Activated naive CD4-positive, alpha-beta T cell treated with anti-CD3 and anti-CD28 coated beads, Interleukin-2, amount 50 U/mL, for 72 hours (primary cell): ENCODE measurements at regions not wholly inside any gene's neighbourhood (a gene's known extent, or its start where the extent isn't known, plus 50 kb on each side); places are given as distances from the start of the nearest gene placed in this dataset.
"Not testable (repeated sequence)": the region's sequence is repeated elsewhere in the genome, so short reads cannot be mapped to it uniquely, and the experiment has no call there.

Experiments used
- ATAC-seq, 2 donors: fragments of 150-1000 bp; cut with Tn5 transposase; 2 replicates each; pipeline ENCODE4 v1.10.0; 2021; ENCODE audit warnings: mild to moderate bottlenecking in 2 of 2, moderate library complexity in 2 of 2
- DNase-seq, 2 donors: peaks; one replicate each; pipeline ENCODE4 v3.0.0; 2021 to 2022; ENCODE audit warnings: low spot score in 2 of 2
- H3K27ac Mint-ChIP-seq, 2 donors: one replicate each; pipeline ENCODE4 v1.8.0; 2022; ENCODE audit warnings: mild to moderate bottlenecking in 2 of 2, mixed read lengths in 2 of 2
- H3K36me3 Mint-ChIP-seq, 2 donors: one replicate each; pipeline ENCODE4 v1.8.0; 2022; ENCODE audit warnings: mixed read lengths in 2 of 2
- H3K9me3 Mint-ChIP-seq, 2 donors: one replicate each; pipeline ENCODE4 v1.8.0; 2022; ENCODE audit warnings: mixed read lengths in 2 of 2

GRCh38 chr21:24583473-24583872, 1023.8 kb downstream of the MRPL39 start:
- Mint-ChIP-seq H3K27ac (no peak overlapping the region), H3K9me3 (no peaks in the 10 kb centered on the region), H3K36me3 (no peaks in the 10 kb centered on the region)
- no peak for ATAC-seq
- DNase-seq: no peak

GRCh38 chr21:24577301-24577700, 1030.0 kb downstream of the MRPL39 start:
- DNase-seq: no peak
- no peak for ATAC-seq
- no peaks in the 10 kb centered on the region for H3K36me3 Mint-ChIP-seq
- no peak overlapping the region for H3K27ac Mint-ChIP-seq
- no peaks in the 10 kb centered on the region for H3K9me3 Mint-ChIP-seq

GRCh38 chr21:24561291-24561690, 1046.0 kb downstream of the MRPL39 start:
- Mint-ChIP-seq H3K9me3 (peaks cover 19 to 30% of the 10 kb centered on the region in 2 donors), H3K36me3 (peaks cover 0 to 13% of the 10 kb centered on the region in 2 donors), H3K27ac (no peak overlapping the region)
- DNase-seq: no peak
- no peak for ATAC-seq

- DNase-seq (no peak), ATAC-seq (no peak)
- peaks cover 0 to 20% of the 10 kb centered on the region in 2 donors for H3K36me3 Mint-ChIP-seq
- H3K27ac Mint-ChIP-seq: no peak overlapping the region
- H3K9me3 Mint-ChIP-seq: peaks cover 3 to 10% of the 10 kb centered on the region in 2 donors
Measured at GRCh38 chr21:24552491-24552890, 1054.8 kb downstream of the MRPL39 start.

- ATAC-seq (no peak), DNase-seq (no peak)
- H3K36me3 Mint-ChIP-seq: no peaks in the 10 kb centered on the region
Measured at GRCh38 chr21:24545807-24546361, 1061.4 kb downstream of the MRPL39 start.

GRCh38 chr21:24514081-24514733, 1093.1 kb downstream of the MRPL39 start:
- H3K9me3 Mint-ChIP-seq: peaks cover 0 to 1% of the 10 kb centered on the region in 2 donors

More at GRCh38 chr21:24545807-24546361, 1061.4 kb downstream of the MRPL39 start:
- H3K27ac Mint-ChIP-seq: no peak overlapping the region
- H3K9me3 Mint-ChIP-seq: no peaks in the 10 kb centered on the region

GRCh38 chr21:24509131-24509530, 1098.2 kb downstream of the MRPL39 start:
- no peak for ATAC-seq
- peaks cover 6 to 11% of the 10 kb centered on the region in 2 donors for H3K9me3 Mint-ChIP-seq
- peaks cover 13 to 20% of the 10 kb centered on the region in 2 donors for H3K36me3 Mint-ChIP-seq
- DNase-seq: no peak
- no peak overlapping the region for H3K27ac Mint-ChIP-seq

More at GRCh38 chr21:24514081-24514733, 1093.1 kb downstream of the MRPL39 start:
- ATAC-seq (no peak), DNase-seq (no peak)
- no peaks in the 10 kb centered on the region for H3K36me3 Mint-ChIP-seq
- no peak overlapping the region for H3K27ac Mint-ChIP-seq

- Mint-ChIP-seq H3K27ac (no peak overlapping the region), H3K36me3 (no peaks in the 10 kb centered on the region), H3K9me3 (no peaks in the 10 kb centered on the region)
- ATAC-seq: no peak
- no peak for DNase-seq
Measured at GRCh38 chr21:24486973-24487372, 1120.3 kb downstream of the MRPL39 start.

- DNase-seq, H3K36me3 Mint-ChIP-seq, H3K27ac Mint-ChIP-seq, H3K9me3 Mint-ChIP-seq, ATAC-seq: not testable (repeated sequence)
Measured at GRCh38 chr21:24483361-24483760, 1123.9 kb downstream of the MRPL39 start.

- DNase-seq (no peak), ATAC-seq (no peak)
- no peaks in the 10 kb centered on the region for H3K36me3 Mint-ChIP-seq
- peaks cover 5% of the 10 kb centered on the region in 2 donors for H3K9me3 Mint-ChIP-seq
- no peak overlapping the region for H3K27ac Mint-ChIP-seq
Measured at GRCh38 chr21:24470852-24471251, 1136.4 kb downstream of the MRPL39 start.

- no peak for DNase-seq
- Mint-ChIP-seq H3K27ac (no peak overlapping the region), H3K36me3 (no peaks in the 10 kb centered on the region), H3K9me3 (no peaks in the 10 kb centered on the region)
- ATAC-seq: no peak
Measured at GRCh38 chr21:24456358-24456757, 1150.9 kb downstream of the MRPL39 start.

- Mint-ChIP-seq H3K36me3 (no peaks in the 10 kb centered on the region), H3K27ac (no peak overlapping the region), H3K9me3 (peaks cover 0 to 6% of the 10 kb centered on the region in 2 donors)
- ATAC-seq: no peak
- DNase-seq: no peak
Measured at GRCh38 chr21:24450119-24450518, 1157.2 kb downstream of the MRPL39 start.

- ATAC-seq (no peak), DNase-seq (no peak)
- Mint-ChIP-seq H3K9me3 (peaks cover 6 to 7% of the 10 kb centered on the region in 2 donors), H3K27ac (no peak overlapping the region), H3K36me3 (peaks cover 8 to 16% of the 10 kb centered on the region in 2 donors)
Measured at GRCh38 chr21:24445517-24445916, 1161.8 kb downstream of the MRPL39 start.

GRCh38 chr21:24444736-24445135, 1162.5 kb downstream of the MRPL39 start:
- ATAC-seq (no peak), DNase-seq (no peak)
- Mint-ChIP-seq H3K36me3 (peaks cover 8 to 16% of the 10 kb centered on the region in 2 donors), H3K9me3 (peaks cover under 1 to 9% of the 10 kb centered on the region in 2 donors), H3K27ac (no peak overlapping the region)

- H3K9me3 Mint-ChIP-seq: peaks cover 11 to 14% of the 10 kb centered on the region in 2 donors
- DNase-seq: no peak
- H3K36me3 Mint-ChIP-seq: peaks cover 22 to 25% of the 10 kb centered on the region in 2 donors
- ATAC-seq: no peak
- H3K27ac Mint-ChIP-seq: no peak overlapping the region
Measured at GRCh38 chr21:24436236-24436635, 1171.0 kb downstream of the MRPL39 start.

GRCh38 chr21:24428591-24429199, 1178.6 kb downstream of the MRPL39 start:
- DNase-seq (peak in 1 of 2 donors; percentile 6), ATAC-seq (peak; percentile 63 to 89)
- Mint-ChIP-seq H3K36me3 (peaks cover 8 to 14% of the 10 kb centered on the region in 2 donors), H3K9me3 (peaks cover 5 to 6% of the 10 kb centered on the region in 2 donors), H3K27ac (peak overlapping the region; percentile 93 to 94)

GRCh38 chr21:24424776-24425175, 1182.5 kb downstream of the MRPL39 start:
- Mint-ChIP-seq H3K36me3 (peaks cover 16% of the 10 kb centered on the region in 2 donors), H3K27ac (no peak overlapping the region)

More at GRCh38 chr21:24424776-24425175, 1182.5 kb downstream of the MRPL39 start:
- DNase-seq: no peak
- ATAC-seq: no peak
- H3K9me3 Mint-ChIP-seq: peaks cover 7 to 8% of the 10 kb centered on the region in 2 donors
